Colonic mucosa (tissue), 4 donors: ENCODE measurements at regions not wholly inside any gene's neighbourhood (a gene's known extent, or its start where the extent isn't known, plus 50 kb on each side); places are given as distances from the start of the nearest gene placed in this dataset.

Source experiments
- DNase-seq: peaks from one replicate; pipeline ENCODE4 v3.0.0-alpha.2; 2020
- H3K27ac ChIP-seq: fragments of 200-600 bp; one replicate; pipeline ENCODE4 v1.8.0; 2021
- H3K27me3 ChIP-seq: fragments of 200-600 bp; one replicate; pipeline ENCODE4 v1.8.0; 2021
- H3K36me3 ChIP-seq: fragments of 200-600 bp; one replicate; pipeline ENCODE4 v1.8.0; 2021
- H3K4me1 ChIP-seq: fragments of 200-600 bp; one replicate; pipeline ENCODE4 v1.8.0; 2021; ENCODE audit warnings: mild to moderate bottlenecking
- H3K4me3 ChIP-seq: fragments of 200-600 bp; one replicate; pipeline ENCODE4 v1.8.0; 2021
- H3K9ac ChIP-seq, 2 donors: one replicate each; pipeline ENCODE4 v1.7.0; 2013; ENCODE audit warnings: control low read depth in 2 of 2, low read depth in 2 of 2, low read length in 2 of 2
- H3K9me3 ChIP-seq: fragments of 200-600 bp; one replicate; pipeline ENCODE4 v1.8.0; 2021
- CTCF ChIP-seq: fragments of 200-600 bp; IDR thresholded peaks from one replicate; pipeline ENCODE4 v1.8.0; 2022; ENCODE audit warnings: antibody characterized with exemption, mild to moderate bottlenecking
- intact Hi-C: fragments of 100-400 bp; cut with DNase I; formaldehyde crosslinking; loops from one replicate; pipeline ENCODE4 v1.14.1; 2022
- donor health status: healthy.
- donor health status: DM: no; HTN: no; CAD: no.
- donor health status: DM: no; HTN: no; CAD: no.

DNA sequence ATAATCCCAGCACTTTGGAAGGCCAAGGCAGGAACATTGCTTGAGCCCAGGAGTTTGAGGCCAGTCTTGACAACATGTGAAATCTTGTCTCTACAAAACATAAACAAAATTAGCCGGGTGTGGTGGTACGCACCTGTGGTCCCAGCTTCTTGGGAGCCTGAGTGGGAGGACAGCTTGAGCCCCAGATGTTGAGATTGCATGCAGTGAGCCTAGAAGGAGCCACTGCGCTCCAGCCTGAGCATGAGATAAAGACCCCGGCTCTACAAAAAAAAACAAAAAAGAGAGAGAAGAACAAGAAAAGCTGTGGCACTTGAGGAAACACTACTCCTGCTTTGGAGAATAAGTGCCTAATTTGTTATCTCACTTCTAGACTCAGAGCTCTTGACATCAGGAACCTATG lies 146.6 kb downstream of the GLUL start:
- Histone ChIP-seq H3K4me1 (no peaks in the 10 kb centered on the region), H3K27me3 (no peaks in the 10 kb centered on the region), H3K4me3 (no peak overlapping the region), H3K9ac (no peak overlapping the region), H3K27ac (no peak overlapping the region), H3K9me3 (no peaks in the 10 kb centered on the region), H3K36me3 (no peaks in the 10 kb centered on the region)
- intact Hi-C loops: no loop called here
- TF ChIP-seq CTCF: no peak
- DNase-seq: no peak

GRCh38 chr1:182244451-182244850 lies 147.1 kb downstream of the GLUL start:
- H3K27me3 ChIP-seq: no peaks in the 10 kb centered on the region
- no peak for TF ChIP-seq CTCF
- H3K36me3 ChIP-seq: no peaks in the 10 kb centered on the region
- no peak for DNase-seq
- no peaks in the 10 kb centered on the region for H3K4me1 ChIP-seq
- H3K27ac ChIP-seq: no peak overlapping the region
- intact Hi-C loops: no loop called here
- H3K9ac ChIP-seq: no peak overlapping the region
- H3K4me3 ChIP-seq: no peak overlapping the region
- no peaks in the 10 kb centered on the region for H3K9me3 ChIP-seq

GRCh38 chr1:182242641-182243040 lies 148.9 kb downstream of the GLUL start:
- no peaks in the 10 kb centered on the region for H3K4me1 ChIP-seq
- no peaks in the 10 kb centered on the region for H3K9me3 ChIP-seq
- H3K27me3 ChIP-seq: no peaks in the 10 kb centered on the region
- H3K4me3 ChIP-seq: no peak overlapping the region
- intact Hi-C loops: no loop called here
- no peaks in the 10 kb centered on the region for H3K36me3 ChIP-seq
- TF ChIP-seq CTCF: no peak
- no peak overlapping the region for H3K27ac ChIP-seq
- DNase-seq: no peak
- no peak overlapping the region for H3K9ac ChIP-seq

- no peak for TF ChIP-seq CTCF
Observed at GRCh38 chr1:182240085-182240484, 151.5 kb downstream of the GLUL start.

GRCh38 chr1:182238421-182238820 lies 153.2 kb downstream of the GLUL start:
- no peaks in the 10 kb centered on the region for H3K36me3 ChIP-seq
- no peak for DNase-seq
- intact Hi-C loops: no loop called here
- no peak overlapping the region for H3K9ac ChIP-seq
- no peak for TF ChIP-seq CTCF
- H3K9me3 ChIP-seq: no peaks in the 10 kb centered on the region
- no peak overlapping the region for H3K27ac ChIP-seq
- no peak overlapping the region for H3K4me3 ChIP-seq
- H3K4me1 ChIP-seq: no peaks in the 10 kb centered on the region
- H3K27me3 ChIP-seq: no peaks in the 10 kb centered on the region

More at GRCh38 chr1:182240085-182240484, 151.5 kb downstream of the GLUL start:
- no peak overlapping the region for H3K4me3 ChIP-seq
- no peaks in the 10 kb centered on the region for H3K9me3 ChIP-seq
- no peak overlapping the region for H3K27ac ChIP-seq
- no peak overlapping the region for H3K9ac ChIP-seq
- no peaks in the 10 kb centered on the region for H3K36me3 ChIP-seq
- H3K27me3 ChIP-seq: no peaks in the 10 kb centered on the region
- intact Hi-C loops: no loop called here
- H3K4me1 ChIP-seq: no peaks in the 10 kb centered on the region
- no peak for DNase-seq

GRCh38 chr1:182237329-182237728 lies 154.3 kb downstream of the GLUL start:
- intact Hi-C loops: no loop called here
- Histone ChIP-seq H3K27me3 (no peaks in the 10 kb centered on the region), H3K9me3 (no peaks in the 10 kb centered on the region), H3K36me3 (no peaks in the 10 kb centered on the region), H3K9ac (no peak overlapping the region), H3K4me1 (no peaks in the 10 kb centered on the region), H3K27ac (no peak overlapping the region), H3K4me3 (no peak overlapping the region)
- DNase-seq: peak; percentile 47
- no peak for TF ChIP-seq CTCF
